MG63 (cell line): ENCODE measurements at regions not wholly inside any gene's neighbourhood (a gene's known extent, or its start where the extent isn't known, plus 50 kb on each side); places are given as distances from the start of the nearest gene placed in this dataset.

Source experiments
- DNase-seq: peaks from one replicate; pipeline ENCODE4 v3.0.0-alpha.2; 2020
- H3K27me3 ChIP-seq: fragments of 250-450 bp; sonication (Bioruptor Pico); 2 replicates; pipeline ENCODE4 v1.5.1; 2020; ENCODE audit warnings: mild to moderate bottlenecking, moderate library complexity
- H3K36me3 ChIP-seq: fragments of 250-450 bp; sonication (Bioruptor Pico); 2 replicates; pipeline ENCODE4 v1.5.1; 2020; ENCODE audit warnings: mild to moderate bottlenecking, moderate library complexity
- H3K4me3 ChIP-seq: fragments of 250-450 bp; sonication (Bioruptor Pico); 2 replicates; pipeline ENCODE4 v1.5.1; 2020; ENCODE audit warnings: mild to moderate bottlenecking, moderate library complexity
- H3K9me3 ChIP-seq: fragments of 250-450 bp; sonication (Bioruptor Pico); 2 replicates; pipeline ENCODE4 v1.5.1; 2020; ENCODE audit warnings: mild to moderate bottlenecking, moderate library complexity

GRCh38 chr10:69732826-69733150 lies 68.9 kb upstream of the COL13A1 start:
- no peak for DNase-seq
- no peak overlapping the region for H3K4me3 ChIP-seq
- H3K9me3 ChIP-seq: no peaks in the 10 kb centered on the region

GRCh38 chr10:69733791-69734261 lies 67.9 kb upstream of the COL13A1 start:
- Histone ChIP-seq H3K27me3 (no peaks in the 10 kb centered on the region), H3K9me3 (no peaks in the 10 kb centered on the region), H3K36me3 (no peaks in the 10 kb centered on the region), H3K4me3 (no peak overlapping the region)
- peak; percentile 85 for DNase-seq

More at GRCh38 chr10:69732826-69733150, 68.9 kb upstream of the COL13A1 start:
- Histone ChIP-seq H3K27me3 (no peaks in the 10 kb centered on the region), H3K36me3 (no peaks in the 10 kb centered on the region)

GRCh38 chr10:69734416-69734796 lies 67.3 kb upstream of the COL13A1 start:
- Histone ChIP-seq H3K9me3 (no peaks in the 10 kb centered on the region), H3K36me3 (no peaks in the 10 kb centered on the region), H3K27me3 (no peaks in the 10 kb centered on the region), H3K4me3 (no peak overlapping the region)
- no peak for DNase-seq

- peak; percentile 78 for DNase-seq
- no peak overlapping the region for H3K4me3 ChIP-seq
- H3K36me3 ChIP-seq: no peaks in the 10 kb centered on the region
- H3K9me3 ChIP-seq: no peaks in the 10 kb centered on the region
- no peaks in the 10 kb centered on the region for H3K27me3 ChIP-seq
These were observed 66.8 kb upstream of the COL13A1 start for GRCh38 chr10:69734797-69735468.

GRCh38 chr10:69736886-69737641 lies 64.6 kb upstream of the COL13A1 start:
- no peaks in the 10 kb centered on the region for H3K27me3 ChIP-seq
- H3K9me3 ChIP-seq: no peaks in the 10 kb centered on the region
- DNase-seq: no peak
- H3K4me3 ChIP-seq: no peak overlapping the region
- H3K36me3 ChIP-seq: no peaks in the 10 kb centered on the region

GRCh38 chr10:69738071-69738470 lies 63.6 kb upstream of the COL13A1 start:
- Histone ChIP-seq H3K9me3 (no peaks in the 10 kb centered on the region), H3K36me3 (no peaks in the 10 kb centered on the region), H3K4me3 (no peak overlapping the region), H3K27me3 (no peaks in the 10 kb centered on the region; the same call in 1 of the 2 replicates)
- peak; percentile 35 for DNase-seq

- H3K9me3 ChIP-seq: no peaks in the 10 kb centered on the region
- no peaks in the 10 kb centered on the region; the same call in 1 of the 2 replicates for H3K27me3 ChIP-seq
- no peak for DNase-seq
- H3K36me3 ChIP-seq: no peaks in the 10 kb centered on the region
- H3K4me3 ChIP-seq: no peak overlapping the region
These were observed 62.8 kb upstream of the COL13A1 start for GRCh38 chr10:69738858-69739435.

GRCh38 chr10:69739634-69740033 lies 62.1 kb upstream of the COL13A1 start:
- Histone ChIP-seq H3K27me3 (no peaks in the 10 kb centered on the region; the same call in 1 of the 2 replicates), H3K36me3 (no peaks in the 10 kb centered on the region), H3K4me3 (no peak overlapping the region), H3K9me3 (no peaks in the 10 kb centered on the region)
- DNase-seq: no peak

GRCh38 chr10:69740126-69740525 lies 61.6 kb upstream of the COL13A1 start:
- no peaks in the 10 kb centered on the region; the same call in 1 of the 2 replicates for H3K27me3 ChIP-seq
- DNase-seq: no peak
- no peaks in the 10 kb centered on the region for H3K36me3 ChIP-seq
- no peak overlapping the region for H3K4me3 ChIP-seq
- H3K9me3 ChIP-seq: no peaks in the 10 kb centered on the region

- no peak overlapping the region for H3K4me3 ChIP-seq
- H3K9me3 ChIP-seq: no peaks in the 10 kb centered on the region
- no peak for DNase-seq
- H3K27me3 ChIP-seq: no peaks in the 10 kb centered on the region; the same call in 1 of the 2 replicates
- H3K36me3 ChIP-seq: no peaks in the 10 kb centered on the region
These were observed 60.5 kb upstream of the COL13A1 start for GRCh38 chr10:69741252-69741651.

- Histone ChIP-seq H3K36me3 (no peaks in the 10 kb centered on the region), H3K9me3 (no peaks in the 10 kb centered on the region), H3K4me3 (no peak overlapping the region), H3K27me3 (no peaks in the 10 kb centered on the region; the same call in 1 of the 2 replicates)
- no peak for DNase-seq
These were observed 59.9 kb upstream of the COL13A1 start for GRCh38 chr10:69741671-69742355.

- H3K27me3 ChIP-seq: no peaks in the 10 kb centered on the region; the same call in 1 of the 2 replicates
- no peaks in the 10 kb centered on the region for H3K36me3 ChIP-seq
- H3K4me3 ChIP-seq: no peak overlapping the region
- DNase-seq: no peak
- H3K9me3 ChIP-seq: no peaks in the 10 kb centered on the region
These were observed 59.4 kb upstream of the COL13A1 start for GRCh38 chr10:69742356-69742695.

- Histone ChIP-seq H3K27me3 (no peaks in the 10 kb centered on the region; the same call in 1 of the 2 replicates), H3K9me3 (no peaks in the 10 kb centered on the region), H3K36me3 (no peaks in the 10 kb centered on the region), H3K4me3 (no peak overlapping the region)
- peak; percentile 57 for DNase-seq
These were observed 58.6 kb upstream of the COL13A1 start for GRCh38 chr10:69742928-69743602.

- no peak overlapping the region for H3K4me3 ChIP-seq
- DNase-seq: no peak
- H3K36me3 ChIP-seq: no peaks in the 10 kb centered on the region
These were observed 56.7 kb upstream of the COL13A1 start for GRCh38 chr10:69744971-69745370.

GRCh38 chr10:69745698-69746097 lies 56.0 kb upstream of the COL13A1 start:
- Histone ChIP-seq H3K9me3 (no peaks in the 10 kb centered on the region), H3K36me3 (no peaks in the 10 kb centered on the region), H3K4me3 (no peak overlapping the region), H3K27me3 (no peaks in the 10 kb centered on the region; the same call in 1 of the 2 replicates)
- no peak for DNase-seq

More at GRCh38 chr10:69744971-69745370, 56.7 kb upstream of the COL13A1 start:
- no peaks in the 10 kb centered on the region; the same call in 1 of the 2 replicates for H3K27me3 ChIP-seq
- H3K9me3 ChIP-seq: no peaks in the 10 kb centered on the region

- Histone ChIP-seq H3K4me3 (no peak overlapping the region), H3K36me3 (no peaks in the 10 kb centered on the region), H3K9me3 (no peaks in the 10 kb centered on the region), H3K27me3 (no peaks in the 10 kb centered on the region; the same call in 1 of the 2 replicates)
- DNase-seq: no peak
These were observed 54.5 kb upstream of the COL13A1 start for GRCh38 chr10:69747179-69747578.
